OCI-LY7 (cell line): ENCODE measurements at regions not wholly inside any gene's neighbourhood (a gene's known extent, or its start where the extent isn't known, plus 50 kb on each side); places are given as distances from the start of the nearest gene placed in this dataset.

Experiments
- BruUV-seq: library from RNA; stranded (reverse); fragments of 400-500 nt; replicated peaks from 2 replicates; lab custom pipeline; 2021; lab: Mats Ljungman, UMichigan
- CTCF ChIA-PET: fragments of 300-600 bp; sonication (Branson Sonifier 250); formaldehyde crosslinking; loops from one replicate; lab custom pipeline; 2022; ENCODE audit warnings: antibody characterized with exemption; ENCODE audit not compliant: unreplicated experiment; lab: Charles Lee
- POLR2A ChIA-PET: fragments of 300-600 bp; sonication (Branson Sonifier 250); formaldehyde crosslinking; loops from one replicate; lab custom pipeline; 2022; ENCODE audit warnings: antibody characterized with exemption; lab: Charles Lee
- DNase-seq: peaks from one replicate; pipeline ENCODE4 v3.0.0-alpha.2; 2015; ENCODE audit warnings: low spot score
- H2AFZ ChIP-seq: fragments of 200-600 bp; sonication (generic), shearing (Covaris generic); 2 replicates; pipeline ENCODE4 v1.6.1; 2014; ENCODE audit warnings: mild to moderate bottlenecking, antibody characterized with exemption, low read length, moderate library complexity
- H3K27ac ChIP-seq: fragments of 200-600 bp; sonication (generic); 2 replicates; pipeline ENCODE4 v1.5.1; 2014; ENCODE audit warnings: mixed run types, low read depth, mild to moderate bottlenecking, moderate library complexity, low read length, inconsistent platforms; ENCODE audit not compliant: poor library complexity, severe bottlenecking
- H3K36me3 ChIP-seq: fragments of 200-600 bp; sonication (generic); 2 replicates; pipeline ENCODE4 v1.6.1; 2014; ENCODE audit warnings: mild to moderate bottlenecking, antibody characterized with exemption, low read length, moderate library complexity, mixed read lengths; ENCODE audit not compliant: insufficient read depth
- H3K4me1 ChIP-seq: fragments of 200-600 bp; sonication (generic); 2 replicates; pipeline ENCODE4 v1.5.1; 2014; ENCODE audit warnings: mild to moderate bottlenecking, low read length; ENCODE audit not compliant: insufficient read depth, poor library complexity, severe bottlenecking
- H3K4me2 ChIP-seq: fragments of 200-600 bp; sonication (generic); 2 replicates; pipeline ENCODE4 v1.6.1; 2014; ENCODE audit warnings: mild to moderate bottlenecking, low read length
- H3K4me3 ChIP-seq: fragments of 200-600 bp; sonication (generic); 2 replicates; pipeline ENCODE4 v1.5.1; 2014; ENCODE audit warnings: mild to moderate bottlenecking, low read depth, low read length; ENCODE audit not compliant: poor library complexity, severe bottlenecking
- H3K79me2 ChIP-seq: fragments of 200-600 bp; sonication (generic); 2 replicates; pipeline ENCODE4 v1.6.1; 2016; ENCODE audit warnings: low read depth, mild to moderate bottlenecking, low read length, moderate library complexity, mixed read lengths; ENCODE audit not compliant: insufficient read depth
- H3K9me2 ChIP-seq: fragments of 200-600 bp; sonication (generic); 2 replicates; pipeline ENCODE4 v1.6.1; 2016; ENCODE audit warnings: mild to moderate bottlenecking, low read length, mixed read lengths; ENCODE audit not compliant: insufficient read depth
- H3K9me3 ChIP-seq: fragments of 200-600 bp; sonication (generic); 2 replicates; pipeline ENCODE4 v1.6.1; 2014; ENCODE audit warnings: mild to moderate bottlenecking, mixed run types, low read length, mixed read lengths
- H4K20me1 ChIP-seq: fragments of 200-600 bp; sonication (generic); 2 replicates; pipeline ENCODE4 v1.6.1; 2014; ENCODE audit warnings: mild to moderate bottlenecking, antibody characterized with exemption, low read length, moderate library complexity, mixed read lengths; ENCODE audit not compliant: insufficient read depth
- CTCF ChIP-seq: fragments of 200-600 bp; sonication (generic); conservative IDR thresholded peaks from 2 replicates; pipeline ENCODE4 v1.5.1; 2014; ENCODE audit warnings: mild to moderate bottlenecking, antibody characterized with exemption, low read length, moderate library complexity, mixed read lengths
- EZH2phosphoT487 ChIP-seq: fragments of 200-600 bp; sonication (generic); IDR thresholded peaks from 2 replicates; pipeline ENCODE4 v1.6.1; 2018; ENCODE audit warnings: low read depth, borderline replicate concordance, mild to moderate bottlenecking, mixed run types, antibody characterized with exemption, low read length, moderate library complexity, mixed read lengths
- intact Hi-C: fragments of 100-400 bp; cut with micrococcal nuclease; formaldehyde crosslinking; loops from one replicate; pipeline ENCODE4 v1.10.0; 2022; ENCODE audit not compliant: unreplicated experiment

GRCh38 chr9:86548220-86548619 lies 194.0 kb upstream of the TUT7 start:
- no TSS peak for BruUV-seq
- POLR2A ChIA-PET, result no interaction called here
- H3K4me1 ChIP-seq, result no peaks in the 10 kb centered on the region
- DNase-seq, result no peak
- H3K36me3 ChIP-seq, result no peaks in the 10 kb centered on the region
- no peaks in the 10 kb centered on the region for H3K9me2 ChIP-seq
- TF ChIP-seq EZH2phosphoT487 (no peak), CTCF (no peak)
- H3K4me3 ChIP-seq, result no peak overlapping the region
- intact Hi-C loops, result no loop called here
- no peak overlapping the region for H3K27ac ChIP-seq
- no peaks in the 10 kb centered on the region for H3K9me3 ChIP-seq
- H2AFZ ChIP-seq, result no peak overlapping the region
- CTCF ChIA-PET, result no interaction called here
- no peak overlapping the region for H3K4me2 ChIP-seq
- no peaks in the 10 kb centered on the region for H3K79me2 ChIP-seq
- no peaks in the 10 kb centered on the region for H4K20me1 ChIP-seq

DNA sequence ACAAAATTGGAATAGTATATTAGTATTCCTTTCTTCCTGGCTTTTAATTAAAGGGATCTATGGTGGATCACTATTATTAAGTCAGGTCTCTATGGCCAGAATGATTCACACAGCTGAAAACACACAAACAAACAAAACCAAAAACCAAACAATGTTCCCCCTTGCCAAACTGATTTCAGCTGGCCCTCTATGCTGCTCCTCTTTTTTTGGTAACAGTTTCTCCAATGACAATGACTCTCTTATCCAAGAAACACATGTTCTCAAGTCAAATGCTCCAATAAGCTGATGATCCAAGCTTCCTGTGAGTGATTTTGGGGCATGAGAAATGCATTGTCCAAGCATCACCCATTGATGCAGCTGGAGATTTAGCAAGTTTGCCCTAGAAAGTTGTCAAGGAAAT lies 193.4 kb upstream of the TUT7 start:
- H3K36me3 ChIP-seq, result no peaks in the 10 kb centered on the region
- H3K27ac ChIP-seq, result no peak overlapping the region
- H3K9me2 ChIP-seq, result no peaks in the 10 kb centered on the region
- no peak for TF ChIP-seq EZH2phosphoT487
- H4K20me1 ChIP-seq, result no peaks in the 10 kb centered on the region
- no peaks in the 10 kb centered on the region for H3K79me2 ChIP-seq
- no peaks in the 10 kb centered on the region for H3K4me1 ChIP-seq
- H3K4me3 ChIP-seq, result no peak overlapping the region
- no peak overlapping the region for H2AFZ ChIP-seq
- POLR2A ChIA-PET, result interaction anchor here (0.5 kb wide), 1 partner anchor 24 kb away, joined by 3 read pairs; no protein-coding TSS in a partner anchor
- intact Hi-C loops, result no loop called here
- no peak overlapping the region for H3K4me2 ChIP-seq
- no peaks in the 10 kb centered on the region for H3K9me3 ChIP-seq
- no TSS peak for BruUV-seq
- DNase-seq, result no peak
- CTCF ChIA-PET, result no interaction called here

GRCh38 chr9:86546712-86547111 lies 192.5 kb upstream of the TUT7 start:
- ChIA-PET POLR2A (interaction anchor here (0.5 kb wide), 1 partner anchor 24 kb away, joined by 3 read pairs; no protein-coding TSS in a partner anchor), CTCF (no interaction called here)
- TF ChIP-seq EZH2phosphoT487 (no peak), CTCF (no peak)
- intact Hi-C loops, result no loop called here
- H3K79me2 ChIP-seq, result no peaks in the 10 kb centered on the region
- no peak overlapping the region for H3K4me2 ChIP-seq
- no TSS peak for BruUV-seq
- no peak for DNase-seq
- no peaks in the 10 kb centered on the region for H3K4me1 ChIP-seq
- no peak overlapping the region for H3K4me3 ChIP-seq
- no peak overlapping the region for H3K27ac ChIP-seq
- no peaks in the 10 kb centered on the region for H4K20me1 ChIP-seq
- no peak overlapping the region for H2AFZ ChIP-seq
- no peaks in the 10 kb centered on the region for H3K9me2 ChIP-seq
- no peaks in the 10 kb centered on the region for H3K9me3 ChIP-seq
- H3K36me3 ChIP-seq, result no peaks in the 10 kb centered on the region
